ENCODE measurements at regions not wholly inside any gene's neighbourhood (a gene's known extent, or its start where the extent isn't known, plus 50 kb on each side); places are given as distances from the start of the nearest gene placed in this dataset.

DNA sequence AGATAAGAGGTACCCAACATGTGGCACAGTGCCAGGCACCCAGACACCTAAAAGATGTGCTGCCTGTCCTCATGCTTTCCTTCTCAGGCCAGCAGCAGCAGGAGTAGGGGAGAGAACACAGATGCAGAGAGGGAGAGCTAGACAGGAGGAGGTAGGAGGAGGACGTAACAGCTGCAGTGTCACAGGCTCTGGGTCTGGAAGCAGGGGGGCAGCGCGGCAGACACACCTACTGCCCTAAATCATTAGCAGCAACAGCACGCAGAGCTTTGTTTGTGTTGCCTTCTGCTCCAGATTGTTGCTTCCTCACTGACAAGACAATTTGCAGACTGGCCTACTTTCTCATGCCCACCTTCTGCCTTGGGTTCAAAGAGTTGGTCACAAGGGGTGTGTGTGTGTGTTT lies 196.7 kb upstream of the DAB1 start:
- TF ChIP-seq, protein P1, sequence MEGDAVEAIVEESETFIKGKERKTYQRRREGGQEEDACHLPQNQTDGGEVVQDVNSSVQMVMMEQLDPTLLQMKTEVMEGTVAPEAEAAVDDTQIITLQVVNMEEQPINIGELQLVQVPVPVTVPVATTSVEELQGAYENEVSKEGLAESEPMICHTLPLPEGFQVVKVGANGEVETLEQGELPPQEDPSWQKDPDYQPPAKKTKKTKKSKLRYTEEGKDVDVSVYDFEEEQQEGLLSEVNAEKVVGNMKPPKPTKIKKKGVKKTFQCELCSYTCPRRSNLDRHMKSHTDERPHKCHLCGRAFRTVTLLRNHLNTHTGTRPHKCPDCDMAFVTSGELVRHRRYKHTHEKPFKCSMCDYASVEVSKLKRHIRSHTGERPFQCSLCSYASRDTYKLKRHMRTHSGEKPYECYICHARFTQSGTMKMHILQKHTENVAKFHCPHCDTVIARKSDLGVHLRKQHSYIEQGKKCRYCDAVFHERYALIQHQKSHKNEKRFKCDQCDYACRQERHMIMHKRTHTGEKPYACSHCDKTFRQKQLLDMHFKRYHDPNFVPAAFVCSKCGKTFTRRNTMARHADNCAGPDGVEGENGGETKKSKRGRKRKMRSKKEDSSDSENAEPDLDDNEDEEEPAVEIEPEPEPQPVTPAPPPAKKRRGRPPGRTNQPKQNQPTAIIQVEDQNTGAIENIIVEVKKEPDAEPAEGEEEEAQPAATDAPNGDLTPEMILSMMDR (IDR thresholded peaks at IDR 0.05): no peak
- TF ChIP-seq POLR2A (IDR thresholded peaks at IDR 0.05) (no peak), POLR2AphosphoS5 (IDR thresholded peaks at IDR 0.05) (no peak), EP300 (IDR thresholded peaks at IDR 0.05) (no peak)
- ATAC-seq: no peak
- Histone ChIP-seq H3K27ac (no peak overlapping the region), H3K9me3 (no peaks in the 10 kb centered on the region), H3K27me3 (no peaks in the 10 kb centered on the region), H3K36me3 (no peaks in the 10 kb centered on the region), H3K4me3 (no peak overlapping the region), H3K4me1 (no peaks in the 10 kb centered on the region)
- 76% methylated on average over 2 of the region's 4 CpGs; no CpG with 5 or more reads in 1 of the 2 donors for WGBS, 2 donors (ENCODE audit: low coverage in 1 of 2)

DNA sequence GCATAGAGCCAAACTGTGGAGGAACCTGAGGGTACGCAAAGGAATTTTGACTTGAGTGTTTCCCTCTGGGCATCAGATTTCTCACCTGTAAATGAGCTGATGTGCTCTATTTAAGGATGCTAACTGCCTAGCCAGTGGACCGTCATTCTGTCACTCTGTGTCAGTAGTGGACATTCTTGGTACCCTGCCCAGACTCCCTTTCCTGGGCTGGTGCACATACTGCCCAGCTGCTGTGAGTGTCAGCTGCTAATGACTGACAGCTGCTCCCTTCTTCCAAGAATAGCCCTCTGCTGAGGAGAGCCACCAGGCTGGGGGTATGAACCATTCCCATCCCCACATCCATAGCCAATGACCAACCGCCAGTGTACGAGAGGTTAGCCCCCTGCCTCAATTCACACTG lies 193.1 kb upstream of the DAB1 start:
- Histone ChIP-seq H3K27me3 (no peaks in the 10 kb centered on the region), H3K27ac (no peak overlapping the region), H3K9me3 (no peaks in the 10 kb centered on the region), H3K36me3 (no peaks in the 10 kb centered on the region), H3K4me1 (no peaks in the 10 kb centered on the region), H3K4me3 (no peak overlapping the region)
- TF ChIP-seq EP300 (IDR thresholded peaks at IDR 0.05) (no peak), POLR2A (IDR thresholded peaks at IDR 0.05) (no peak), POLR2AphosphoS5 (IDR thresholded peaks at IDR 0.05) (no peak)
- TF ChIP-seq, protein P1 (IDR thresholded peaks at IDR 0.05): no peak
- WGBS, 2 donors (ENCODE audit: low coverage in 1 of 2): 90 to 93% methylated on average over 2 to 4 of the region's 4 CpGs
- ATAC-seq: no peak

DNA sequence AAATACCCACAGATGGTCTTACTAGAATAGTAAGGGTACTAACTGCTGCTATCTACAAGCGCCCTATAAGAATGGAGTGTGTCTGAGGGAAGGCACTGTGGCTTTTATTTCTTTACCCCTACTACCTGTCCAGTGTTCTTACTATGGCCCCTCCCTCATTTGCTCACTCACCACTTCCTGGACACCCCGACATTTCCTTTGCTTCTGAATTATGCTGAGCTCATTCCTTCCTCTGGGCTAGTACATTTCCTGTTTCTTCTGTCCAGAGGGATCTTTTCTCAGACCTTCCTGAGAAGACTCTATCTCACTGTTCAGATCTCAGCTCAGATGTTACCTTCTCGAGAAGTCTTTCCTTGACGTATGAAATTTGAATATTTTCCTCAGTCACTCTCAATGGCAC lies 192.1 kb upstream of the DAB1 start:
- H3K4me3 ChIP-seq: no peak overlapping the region
- no peaks in the 10 kb centered on the region for H3K36me3 ChIP-seq
- TF ChIP-seq, protein P1 (IDR thresholded peaks at IDR 0.05): no peak
- TF ChIP-seq POLR2AphosphoS5 (IDR thresholded peaks at IDR 0.05) (no peak), EP300 (IDR thresholded peaks at IDR 0.05) (no peak), POLR2A (IDR thresholded peaks at IDR 0.05) (no peak)
- H3K4me1 ChIP-seq: no peaks in the 10 kb centered on the region
- no peak for ATAC-seq
- H3K27ac ChIP-seq: no peak overlapping the region
- H3K9me3 ChIP-seq: no peaks in the 10 kb centered on the region
- no peaks in the 10 kb centered on the region for H3K27me3 ChIP-seq
- WGBS, 2 donors (ENCODE audit: low coverage in 1 of 2): 72 to 87% methylated on average over 4 of the region's 4 CpGs

DNA sequence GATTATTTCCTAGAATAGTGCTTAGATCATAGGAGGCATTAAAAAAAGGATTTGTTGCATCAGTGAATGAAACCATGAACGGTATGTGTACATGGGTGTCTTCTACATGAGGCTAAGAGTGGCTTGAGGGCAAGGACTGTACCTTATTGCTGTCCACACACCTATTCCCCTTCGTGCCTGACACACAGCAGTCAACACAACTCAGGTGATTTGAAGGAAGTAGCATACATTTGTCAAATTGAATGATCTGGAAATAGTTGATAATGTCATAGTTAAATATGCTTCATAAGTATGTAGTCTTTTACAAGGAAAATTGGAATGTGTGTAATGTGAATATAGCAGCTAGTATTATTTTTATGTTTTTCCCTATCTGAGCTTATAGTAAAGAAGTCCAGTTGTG lies 189.0 kb upstream of the DAB1 start:
- Histone ChIP-seq H3K9me3 (no peaks in the 10 kb centered on the region), H3K27me3 (no peaks in the 10 kb centered on the region), H3K4me3 (no peak overlapping the region), H3K4me1 (no peaks in the 10 kb centered on the region), H3K27ac (no peak overlapping the region), H3K36me3 (no peaks in the 10 kb centered on the region)
- TF ChIP-seq POLR2A (IDR thresholded peaks at IDR 0.05) (no peak), POLR2AphosphoS5 (IDR thresholded peaks at IDR 0.05) (no peak), EP300 (IDR thresholded peaks at IDR 0.05) (no peak)
- TF ChIP-seq, protein P1 (IDR thresholded peaks at IDR 0.05): no peak
- ATAC-seq: no peak
- WGBS, 2 donors (ENCODE audit: low coverage in 1 of 2): 83 to 90% methylated on average over 2 of the region's 2 CpGs

DNA sequence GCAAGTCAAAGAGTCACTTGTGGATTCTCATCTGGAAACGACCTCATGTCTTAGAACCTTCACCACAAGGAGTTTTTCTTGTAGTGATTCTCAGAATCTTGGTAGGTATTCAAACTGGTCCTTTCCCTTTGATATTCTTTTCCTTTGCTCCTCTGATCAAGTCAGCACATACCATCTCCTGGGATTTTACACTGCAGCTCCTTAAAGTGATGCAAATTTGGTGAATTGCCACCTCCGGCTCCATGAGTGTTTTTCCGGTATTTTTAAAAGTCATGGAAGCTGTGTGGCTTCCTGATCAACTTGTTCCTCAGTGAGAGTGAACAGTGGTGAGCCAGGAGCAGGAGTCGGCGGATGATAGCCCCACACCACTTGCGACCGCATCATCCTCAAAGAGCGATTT lies 182.1 kb upstream of the DAB1 start:
- H3K4me1 ChIP-seq: no peaks in the 10 kb centered on the region
- H3K36me3 ChIP-seq: no peaks in the 10 kb centered on the region
- no peaks in the 10 kb centered on the region for H3K27me3 ChIP-seq
- H3K4me3 ChIP-seq: no peak overlapping the region
- no peaks in the 10 kb centered on the region for H3K9me3 ChIP-seq
- WGBS, 2 donors (ENCODE audit: low coverage in 1 of 2): 82 to 90% methylated on average over 8 of the region's 8 CpGs
- TF ChIP-seq POLR2AphosphoS5 (IDR thresholded peaks at IDR 0.05): no peak
- no peak for TF ChIP-seq POLR2A (IDR thresholded peaks at IDR 0.05)
- no peak for TF ChIP-seq EP300 (IDR thresholded peaks at IDR 0.05)
- TF ChIP-seq, protein P1 (IDR thresholded peaks at IDR 0.05): no peak
- H3K27ac ChIP-seq: no peak overlapping the region
- no peak for ATAC-seq
